ENCODE measurements at regions not wholly inside any gene's neighbourhood (a gene's known extent, or its start where the extent isn't known, plus 50 kb on each side); places are given as distances from the start of the nearest gene placed in this dataset.

DNA sequence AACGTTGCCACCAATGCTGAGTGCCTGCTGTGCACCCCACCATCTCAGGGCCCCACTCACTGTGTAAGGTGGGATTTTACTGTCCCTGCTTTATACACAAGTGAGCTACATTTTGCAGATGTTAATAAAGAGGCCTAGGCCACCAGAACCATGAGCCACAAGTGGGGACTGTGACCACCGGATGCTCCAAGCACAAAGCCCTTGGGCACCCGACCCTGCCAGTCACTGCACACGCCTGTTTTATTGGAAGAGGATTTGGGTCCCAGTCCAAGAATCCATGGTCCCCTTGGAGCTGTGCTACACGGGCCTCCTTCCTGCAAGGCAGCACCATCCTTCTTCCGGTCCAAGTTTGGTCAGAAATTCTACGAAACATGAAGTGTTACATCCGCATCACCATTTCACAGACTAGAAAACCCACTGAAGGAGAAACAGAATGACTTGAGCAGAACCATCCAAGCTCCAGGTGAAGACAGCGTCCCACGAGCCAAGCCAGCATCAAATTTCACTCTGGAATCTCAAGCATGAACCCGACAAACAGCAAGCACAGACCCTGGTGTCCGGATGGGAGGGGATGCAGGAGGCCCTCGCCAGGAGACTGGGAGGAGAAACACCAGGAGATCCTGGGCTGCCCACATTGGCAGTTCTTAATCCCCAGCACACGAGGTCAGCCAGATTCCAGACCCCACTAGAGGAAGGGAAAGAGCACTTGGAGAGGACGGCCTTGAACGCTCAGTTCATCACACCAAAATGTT lies 226.9 kb downstream of the DLL1 start:
- Histone ChIP-seq H3K4me3 (replicated peaks in 1 of 3; ENCODE audit: low read depth in 2 of 3, low read length in 3 of 3) (no peak overlapping the region), H3K4me1 (ENCODE audit: control insufficient read depth in 1 of 2, insufficient read depth in 2 of 2, low read length in 2 of 2) (no peaks in the 10 kb centered on the region), H3K27ac (ENCODE audit: low read depth in 1 of 2, low read length in 2 of 2) (no peak overlapping the region), H3K79me2 (ENCODE audit: insufficient read depth, low read length) (no peaks in the 10 kb centered on the region), H3K9ac (ENCODE audit: insufficient read depth, low read length, poor library complexity, severe bottlenecking) (no peak overlapping the region), H3K27me3 (ENCODE audit: control insufficient read depth in 2 of 2, insufficient read depth in 2 of 2, low read length in 2 of 2) (no peaks in the 10 kb centered on the region), H3K4me2 (replicated peaks; ENCODE audit: extremely low read depth, low read length, poor library complexity, severe bottlenecking) (no peak overlapping the region), H2AFZ (ENCODE audit: insufficient read depth, low read depth, low read length, poor library complexity, severe bottlenecking) (no peak overlapping the region), H3K9me3 (replicated peaks in 1 of 2; ENCODE audit: control insufficient read depth in 1 of 2, insufficient read depth in 1 of 2, low read length in 2 of 2) (peaks cover 0 to 7% of the 10 kb centered on the region in 2 donors), H3K36me3 (replicated peaks in 1 of 2; ENCODE audit: control insufficient read depth in 1 of 2, insufficient read depth in 2 of 2, low read length in 2 of 2) (no peaks in the 10 kb centered on the region), H4K20me1 (ENCODE audit: insufficient read depth, low read length) (no peaks in the 10 kb centered on the region)
- no peak for DNase-seq
- H3K36me3 Mint-ChIP-seq = no peaks in the 10 kb centered on the region
- H3K4me3 Mint-ChIP-seq = no peak overlapping the region
- H3K27me3 Mint-ChIP-seq (ENCODE audit: low read depth in 3 of 3) = peaks cover 0 to 5% (median 5%) of the 10 kb centered on the region in 3 donors
- TF ChIP-seq, protein P1, sequence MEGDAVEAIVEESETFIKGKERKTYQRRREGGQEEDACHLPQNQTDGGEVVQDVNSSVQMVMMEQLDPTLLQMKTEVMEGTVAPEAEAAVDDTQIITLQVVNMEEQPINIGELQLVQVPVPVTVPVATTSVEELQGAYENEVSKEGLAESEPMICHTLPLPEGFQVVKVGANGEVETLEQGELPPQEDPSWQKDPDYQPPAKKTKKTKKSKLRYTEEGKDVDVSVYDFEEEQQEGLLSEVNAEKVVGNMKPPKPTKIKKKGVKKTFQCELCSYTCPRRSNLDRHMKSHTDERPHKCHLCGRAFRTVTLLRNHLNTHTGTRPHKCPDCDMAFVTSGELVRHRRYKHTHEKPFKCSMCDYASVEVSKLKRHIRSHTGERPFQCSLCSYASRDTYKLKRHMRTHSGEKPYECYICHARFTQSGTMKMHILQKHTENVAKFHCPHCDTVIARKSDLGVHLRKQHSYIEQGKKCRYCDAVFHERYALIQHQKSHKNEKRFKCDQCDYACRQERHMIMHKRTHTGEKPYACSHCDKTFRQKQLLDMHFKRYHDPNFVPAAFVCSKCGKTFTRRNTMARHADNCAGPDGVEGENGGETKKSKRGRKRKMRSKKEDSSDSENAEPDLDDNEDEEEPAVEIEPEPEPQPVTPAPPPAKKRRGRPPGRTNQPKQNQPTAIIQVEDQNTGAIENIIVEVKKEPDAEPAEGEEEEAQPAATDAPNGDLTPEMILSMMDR (IDR thresholded peaks at IDR 0.05) = no peak
- H3K4me1 Mint-ChIP-seq = no peaks in the 10 kb centered on the region
- H3K27ac Mint-ChIP-seq = peak overlapping the region in 1 of 7 donors; percentile 1
- 77% methylated on average over 13 of the region's 16 CpGs for WGBS (ENCODE audit: insufficient coverage)
- intact Hi-C loops (cut with micrococcal nuclease) = no loop called here
- peaks cover 0 to 4% (median 1%) of the 10 kb centered on the region in 7 donors for H3K9me3 Mint-ChIP-seq

- Mint-ChIP-seq H3K27ac (peak overlapping the region in 1 of 7 donors; percentile 10), H3K36me3 (no peaks in the 10 kb centered on the region), H3K9me3 (peaks cover 0 to 4% (median 0%) of the 10 kb centered on the region in 7 donors), H3K4me3 (no peak overlapping the region), H3K27me3 (ENCODE audit: low read depth in 3 of 3) (peaks cover 0 to 5% (median 5%) of the 10 kb centered on the region in 3 donors), H3K4me1 (no peaks in the 10 kb centered on the region)
- Histone ChIP-seq H4K20me1 (ENCODE audit: insufficient read depth, low read length) (no peaks in the 10 kb centered on the region), H2AFZ (ENCODE audit: insufficient read depth, low read depth, low read length, poor library complexity, severe bottlenecking) (no peak overlapping the region), H3K9me3 (replicated peaks in 1 of 2; ENCODE audit: control insufficient read depth in 1 of 2, insufficient read depth in 1 of 2, low read length in 2 of 2) (peaks cover 0 to 2% of the 10 kb centered on the region in 2 donors), H3K79me2 (ENCODE audit: insufficient read depth, low read length) (no peaks in the 10 kb centered on the region), H3K9ac (ENCODE audit: insufficient read depth, low read length, poor library complexity, severe bottlenecking) (no peak overlapping the region), H3K36me3 (replicated peaks in 1 of 2; ENCODE audit: control insufficient read depth in 1 of 2, insufficient read depth in 2 of 2, low read length in 2 of 2) (no peaks in the 10 kb centered on the region), H3K27ac (ENCODE audit: low read depth in 1 of 2, low read length in 2 of 2) (no peak overlapping the region), H3K4me2 (replicated peaks; ENCODE audit: extremely low read depth, low read length, poor library complexity, severe bottlenecking) (no peak overlapping the region), H3K4me1 (ENCODE audit: control insufficient read depth in 1 of 2, insufficient read depth in 2 of 2, low read length in 2 of 2) (no peaks in the 10 kb centered on the region), H3K4me3 (replicated peaks in 1 of 3; ENCODE audit: low read depth in 2 of 3, low read length in 3 of 3) (no peak overlapping the region), H3K27me3 (ENCODE audit: control insufficient read depth in 2 of 2, insufficient read depth in 2 of 2, low read length in 2 of 2) (no peaks in the 10 kb centered on the region)
- WGBS (ENCODE audit: insufficient coverage) = 77% methylated on average over 10 of the region's 16 CpGs
- no peak for DNase-seq
- intact Hi-C loops (cut with micrococcal nuclease) = no loop called here
- TF ChIP-seq, protein P1 (IDR thresholded peaks at IDR 0.05) = no peak
These were observed 227.4 kb downstream of the DLL1 start for GRCh38 chr6:170063431-170063830.

All from CD14-positive monocyte (primary cell).